ENCODE measurements at regions not wholly inside any gene's neighbourhood (a gene's known extent, or its start where the extent isn't known, plus 50 kb on each side); places are given as distances from the start of the nearest gene placed in this dataset.
"Not testable (repeated sequence)": the region's sequence is repeated elsewhere in the genome, so short reads cannot be mapped to it uniquely, and the experiment has no call there.

DNA sequence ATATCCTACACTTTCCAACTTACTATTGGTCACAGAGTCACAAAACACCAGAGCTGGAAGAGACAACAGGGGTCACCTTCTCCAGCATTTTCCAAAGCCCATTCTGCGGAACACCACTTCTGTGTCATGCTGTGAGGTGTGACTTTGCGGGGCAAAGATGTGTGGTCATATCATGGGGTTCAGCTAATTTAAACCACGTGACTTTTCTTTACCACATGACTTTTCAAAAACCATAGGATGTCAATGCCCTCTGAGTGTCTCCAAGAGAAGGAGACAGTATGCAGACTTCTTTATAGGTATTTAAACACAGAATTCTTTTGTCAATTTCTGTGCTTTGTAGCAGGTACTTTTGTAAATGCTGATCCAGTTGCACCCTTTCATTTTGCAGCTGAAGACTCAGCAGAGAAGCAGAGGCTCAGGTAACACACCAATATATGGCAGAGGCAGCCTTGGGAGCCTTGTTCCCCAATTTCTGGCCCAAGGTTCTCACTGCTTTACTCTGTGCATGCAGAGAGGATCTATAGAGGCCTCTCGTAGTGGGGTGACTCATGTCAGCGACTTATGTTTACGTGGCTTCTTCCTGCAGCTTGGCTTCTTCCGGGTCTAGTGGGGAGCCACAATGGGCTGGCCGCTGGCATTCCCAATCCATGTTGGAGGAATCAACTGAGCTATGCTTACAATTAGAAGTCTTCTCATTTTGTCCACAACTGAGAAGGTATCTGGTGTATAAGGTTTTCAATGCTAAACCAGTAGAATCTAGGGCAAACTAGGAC, 104.0 kb upstream of the RHOBTB1 start:
- Histone ChIP-seq H3K27me3 (replicated peaks in 1 of 4; ENCODE audit: control extremely low read depth in 1 of 4, control insufficient read depth in 3 of 4, insufficient read depth in 4 of 4, low read length in 3 of 4) (no peaks in the 10 kb centered on the region), H3K36me3 (replicated peaks in 1 of 2; ENCODE audit: control extremely low read depth in 1 of 2, control insufficient read depth in 1 of 2, extremely low read depth in 1 of 2, insufficient read depth in 2 of 2, low read length in 1 of 2) (no peaks in the 10 kb centered on the region), H3K9ac (ENCODE audit: low read length) (no peak overlapping the region), H3K9me3 (ENCODE audit: control extremely low read depth in 1 of 3, control insufficient read depth in 2 of 3, insufficient read depth in 1 of 3, low read length in 2 of 3) (no peaks in the 10 kb centered on the region), H2AFZ (ENCODE audit: insufficient read depth, low read depth, low read length, poor library complexity, severe bottlenecking) (no peak overlapping the region), H3K27ac (ENCODE audit: low read length in 2 of 2) (no peak overlapping the region), H3K4me1 (ENCODE audit: control insufficient read depth in 2 of 2, insufficient read depth in 2 of 2, low read length in 2 of 2) (no peaks in the 10 kb centered on the region), H3K4me3 (ENCODE audit: control extremely low read depth in 1 of 5, extremely low read depth in 1 of 5, insufficient read depth in 1 of 5, low read depth in 2 of 5, low read length in 4 of 5) (no peak overlapping the region), H3K4me2 (replicated peaks; ENCODE audit: low read depth, low read length, poor library complexity, severe bottlenecking) (no peak overlapping the region), H3K79me2 (ENCODE audit: control insufficient read depth, insufficient read depth, low read length) (no peaks in the 10 kb centered on the region), H4K20me1 (ENCODE audit: control insufficient read depth, insufficient read depth, low read length, poor library complexity, severe bottlenecking) (no peaks in the 10 kb centered on the region)
- peaks cover 4% of the 10 kb centered on the region for H3K27me3 Mint-ChIP-seq
- H3K4me1 Mint-ChIP-seq = no peaks in the 10 kb centered on the region
- WGBS (ENCODE audit: insufficient coverage) = 93% methylated on average over 5 of the region's 8 CpGs
- ChIA-PET POLR2A (no interaction called here), CTCF (interaction anchor here (1.2 kb wide), 1 partner anchor 92 kb away, joined by 3 read pairs; no protein-coding TSS in a partner anchor)
- H3K4me3 Mint-ChIP-seq = no peak overlapping the region
- intact Hi-C loops (cut with micrococcal nuclease) = no loop called here
- TF ChIP-seq, protein P1, sequence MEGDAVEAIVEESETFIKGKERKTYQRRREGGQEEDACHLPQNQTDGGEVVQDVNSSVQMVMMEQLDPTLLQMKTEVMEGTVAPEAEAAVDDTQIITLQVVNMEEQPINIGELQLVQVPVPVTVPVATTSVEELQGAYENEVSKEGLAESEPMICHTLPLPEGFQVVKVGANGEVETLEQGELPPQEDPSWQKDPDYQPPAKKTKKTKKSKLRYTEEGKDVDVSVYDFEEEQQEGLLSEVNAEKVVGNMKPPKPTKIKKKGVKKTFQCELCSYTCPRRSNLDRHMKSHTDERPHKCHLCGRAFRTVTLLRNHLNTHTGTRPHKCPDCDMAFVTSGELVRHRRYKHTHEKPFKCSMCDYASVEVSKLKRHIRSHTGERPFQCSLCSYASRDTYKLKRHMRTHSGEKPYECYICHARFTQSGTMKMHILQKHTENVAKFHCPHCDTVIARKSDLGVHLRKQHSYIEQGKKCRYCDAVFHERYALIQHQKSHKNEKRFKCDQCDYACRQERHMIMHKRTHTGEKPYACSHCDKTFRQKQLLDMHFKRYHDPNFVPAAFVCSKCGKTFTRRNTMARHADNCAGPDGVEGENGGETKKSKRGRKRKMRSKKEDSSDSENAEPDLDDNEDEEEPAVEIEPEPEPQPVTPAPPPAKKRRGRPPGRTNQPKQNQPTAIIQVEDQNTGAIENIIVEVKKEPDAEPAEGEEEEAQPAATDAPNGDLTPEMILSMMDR (IDR thresholded peaks at IDR 0.05) = no peak
- TF ChIP-seq EZH2 (IDR thresholded peaks at IDR 0.05; ENCODE audit: borderline replicate concordance, insufficient read depth, low read depth, low read length, poor library complexity, severe bottlenecking) = no peak
- DNase-seq = no peak
- no peak for ATAC-seq (ENCODE audit: low read depth)
- H3K27ac Mint-ChIP-seq = no peak overlapping the region
- no peaks in the 10 kb centered on the region for H3K9me3 Mint-ChIP-seq (ENCODE audit: insufficient read depth)

DNA sequence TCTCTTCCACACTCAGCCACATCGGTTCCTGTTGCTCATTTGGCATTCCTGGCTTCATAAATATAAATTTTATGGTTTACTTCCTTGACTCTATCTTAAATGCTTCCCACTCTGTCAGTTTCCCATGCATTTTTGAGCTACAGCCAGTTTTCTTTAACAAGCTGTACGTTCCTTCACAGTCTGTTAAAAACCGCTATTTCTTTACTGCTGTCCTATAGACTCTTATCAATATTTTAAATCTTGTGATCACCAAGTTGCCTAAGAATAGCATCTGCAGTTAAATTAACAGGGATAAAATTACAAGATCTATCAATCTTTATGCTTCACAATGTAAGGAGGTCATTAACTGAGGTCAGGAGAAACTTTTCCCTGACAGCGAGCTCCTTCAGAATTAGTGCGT, 103.1 kb upstream of the RHOBTB1 start:
- no peak overlapping the region for H3K4me3 Mint-ChIP-seq
- DNase-seq (no peak), ATAC-seq (ENCODE audit: low read depth) (no peak)
- Histone ChIP-seq H3K4me2 (replicated peaks; ENCODE audit: low read depth, low read length, poor library complexity, severe bottlenecking) (no peak overlapping the region), H4K20me1 (ENCODE audit: control insufficient read depth, insufficient read depth, low read length, poor library complexity, severe bottlenecking) (no peaks in the 10 kb centered on the region), H2AFZ (ENCODE audit: insufficient read depth, low read depth, low read length, poor library complexity, severe bottlenecking) (no peak overlapping the region), H3K27me3 (replicated peaks in 1 of 4; ENCODE audit: control extremely low read depth in 1 of 4, control insufficient read depth in 3 of 4, insufficient read depth in 4 of 4, low read length in 3 of 4) (no peaks in the 10 kb centered on the region), H3K9me3 (ENCODE audit: control extremely low read depth in 1 of 3, control insufficient read depth in 2 of 3, insufficient read depth in 1 of 3, low read length in 2 of 3) (no peaks in the 10 kb centered on the region), H3K9ac (ENCODE audit: low read length) (no peak overlapping the region), H3K79me2 (ENCODE audit: control insufficient read depth, insufficient read depth, low read length) (no peaks in the 10 kb centered on the region), H3K27ac (ENCODE audit: low read length in 2 of 2) (no peak overlapping the region), H3K36me3 (replicated peaks in 1 of 2; ENCODE audit: control extremely low read depth in 1 of 2, control insufficient read depth in 1 of 2, extremely low read depth in 1 of 2, insufficient read depth in 2 of 2, low read length in 1 of 2) (no peaks in the 10 kb centered on the region), H3K4me1 (ENCODE audit: control insufficient read depth in 2 of 2, insufficient read depth in 2 of 2, low read length in 2 of 2) (no peaks in the 10 kb centered on the region), H3K4me3 (ENCODE audit: control extremely low read depth in 1 of 5, extremely low read depth in 1 of 5, insufficient read depth in 1 of 5, low read depth in 2 of 5, low read length in 4 of 5) (no peak overlapping the region)
- peaks cover 4% of the 10 kb centered on the region for H3K27me3 Mint-ChIP-seq
- ChIA-PET CTCF (interaction anchor here (1.2 kb wide), 1 partner anchor 93 kb away, joined by 3 read pairs; no protein-coding TSS in a partner anchor), POLR2A (no interaction called here)
- intact Hi-C loops (cut with micrococcal nuclease) = no loop called here
- no peak overlapping the region for H3K27ac Mint-ChIP-seq
- no peaks in the 10 kb centered on the region for H3K9me3 Mint-ChIP-seq (ENCODE audit: insufficient read depth)
- WGBS (ENCODE audit: insufficient coverage) = 80% methylated on average over 1 of the region's 5 CpGs
- H3K4me1 Mint-ChIP-seq = no peaks in the 10 kb centered on the region
- TF ChIP-seq, protein P1 (IDR thresholded peaks at IDR 0.05) = no peak
- TF ChIP-seq EZH2 (IDR thresholded peaks at IDR 0.05; ENCODE audit: borderline replicate concordance, insufficient read depth, low read depth, low read length, poor library complexity, severe bottlenecking) = no peak

DNA sequence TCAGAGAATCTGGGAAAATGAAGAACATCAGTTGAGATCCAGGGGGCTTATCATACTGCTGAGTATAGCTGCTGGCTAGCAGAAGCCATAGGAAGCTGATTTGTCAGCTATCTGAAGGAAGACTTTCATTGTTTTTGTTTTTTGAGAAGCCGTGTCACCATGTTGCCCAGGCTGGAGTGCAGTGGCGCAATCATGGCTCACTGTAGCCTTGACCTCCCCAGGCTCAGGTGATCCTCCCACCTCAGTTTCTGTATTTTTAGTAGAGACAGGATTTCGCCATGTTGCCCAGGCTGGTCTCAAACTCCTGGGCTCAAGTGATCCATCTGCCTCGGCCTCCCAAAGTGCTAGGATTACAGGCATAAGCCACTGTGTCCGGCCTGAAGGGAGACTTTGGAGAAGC, 101.5 kb upstream of the RHOBTB1 start:
- CTCF ChIA-PET; H2AFZ ChIP-seq (ENCODE audit: insufficient read depth, low read depth, low read length, poor library complexity, severe bottlenecking); H3K79me2 ChIP-seq (ENCODE audit: control insufficient read depth, insufficient read depth, low read length); H3K36me3 ChIP-seq (replicated peaks in 1 of 2; ENCODE audit: control extremely low read depth in 1 of 2, control insufficient read depth in 1 of 2, extremely low read depth in 1 of 2, insufficient read depth in 2 of 2, low read length in 1 of 2); H3K27me3 ChIP-seq (replicated peaks in 1 of 4; ENCODE audit: control extremely low read depth in 1 of 4, control insufficient read depth in 3 of 4, insufficient read depth in 4 of 4, low read length in 3 of 4); H3K27ac Mint-ChIP-seq; ATAC-seq (ENCODE audit: low read depth); H3K4me1 ChIP-seq (ENCODE audit: control insufficient read depth in 2 of 2, insufficient read depth in 2 of 2, low read length in 2 of 2); H3K4me1 Mint-ChIP-seq; DNase-seq; POLR2A ChIA-PET; H3K27ac ChIP-seq (ENCODE audit: low read length in 2 of 2); intact Hi-C loops (cut with micrococcal nuclease); H4K20me1 ChIP-seq (ENCODE audit: control insufficient read depth, insufficient read depth, low read length, poor library complexity, severe bottlenecking); H3K9me3 Mint-ChIP-seq (ENCODE audit: insufficient read depth); H3K27me3 Mint-ChIP-seq; H3K4me2 ChIP-seq (replicated peaks; ENCODE audit: low read depth, low read length, poor library complexity, severe bottlenecking); H3K9ac ChIP-seq (ENCODE audit: low read length); H3K4me3 ChIP-seq (ENCODE audit: control extremely low read depth in 1 of 5, extremely low read depth in 1 of 5, insufficient read depth in 1 of 5, low read depth in 2 of 5, low read length in 4 of 5); H3K4me3 Mint-ChIP-seq; H3K9me3 ChIP-seq (ENCODE audit: control extremely low read depth in 1 of 3, control insufficient read depth in 2 of 3, insufficient read depth in 1 of 3, low read length in 2 of 3): not testable (repeated sequence)
- 89% methylated on average over 4 of the region's 5 CpGs for WGBS (ENCODE audit: insufficient coverage)

Measured in B cell (primary cell).